OCI-LY3 (cell line): ENCODE measurements at regions not wholly inside any gene's neighbourhood (a gene's known extent, or its start where the extent isn't known, plus 50 kb on each side); places are given as distances from the start of the nearest gene placed in this dataset.

Experiments used
- CTCF ChIP-seq: fragments of 200-600, 300-600 bp; sonication (generic); IDR thresholded peaks from 2 replicates; pipeline ENCODE4 v1.5.1; 2014; ENCODE audit warnings: antibody characterized with exemption, low read length, low read depth
- EZH2phosphoT487 ChIP-seq: fragments of 200-600 bp; shearing (Covaris generic); IDR thresholded peaks from 2 replicates; pipeline ENCODE4 v1.6.1; 2018; ENCODE audit warnings: antibody characterized with exemption, mixed run types, low read depth

- TF ChIP-seq CTCF (no peak), EZH2phosphoT487 (no peak)
Measured at GRCh38 chr4:53783208-53783859, 192.0 kb upstream of the LNX1 start.
